ENCODE measurements at regions not wholly inside any gene's neighbourhood (a gene's known extent, or its start where the extent isn't known, plus 50 kb on each side); places are given as distances from the start of the nearest gene placed in this dataset.

DNA sequence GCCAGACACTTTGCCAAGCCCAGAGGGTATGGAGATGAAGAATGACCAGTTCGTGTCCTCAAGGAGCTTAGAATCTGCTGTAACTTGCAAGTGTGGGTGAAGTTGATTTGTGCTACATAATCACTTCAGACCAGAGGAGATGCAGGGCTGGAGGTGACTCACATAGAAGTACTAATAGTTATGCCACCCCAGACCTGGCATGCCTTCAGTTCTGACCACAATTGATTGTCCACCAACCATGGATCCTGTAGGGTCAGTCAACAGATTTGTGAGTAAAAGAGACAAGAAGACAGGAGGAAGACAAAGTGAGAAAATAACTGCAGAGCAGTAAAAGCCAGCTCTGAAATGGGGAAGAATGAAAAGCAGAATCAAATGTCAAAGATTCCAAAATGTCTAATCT lies 51.2 kb upstream of the BMPER start:
- no peak for DNase-seq (ENCODE audit: low read depth, low spot score)
- dilution Hi-C loops (cut with MboI; ENCODE audit: extremely low pct_ligation_motif_present, low sequenced_read_pairs) = no loop called here
- no peaks in the 10 kb centered on the region for H3K9me1 ChIP-seq (ENCODE audit: control insufficient read depth, extremely low read depth, insufficient read depth, low read length)
- FAIRE-seq = no peak
- H4K20me1 ChIP-seq (ENCODE audit: control insufficient read depth, extremely low read depth, insufficient read depth, low read length) = no peaks in the 10 kb centered on the region
- peaks cover 10% of the 10 kb centered on the region for H3K4me1 ChIP-seq (ENCODE audit: control insufficient read depth, extremely low read depth, insufficient read depth, low read length)
- TF ChIP-seq, protein P1, sequence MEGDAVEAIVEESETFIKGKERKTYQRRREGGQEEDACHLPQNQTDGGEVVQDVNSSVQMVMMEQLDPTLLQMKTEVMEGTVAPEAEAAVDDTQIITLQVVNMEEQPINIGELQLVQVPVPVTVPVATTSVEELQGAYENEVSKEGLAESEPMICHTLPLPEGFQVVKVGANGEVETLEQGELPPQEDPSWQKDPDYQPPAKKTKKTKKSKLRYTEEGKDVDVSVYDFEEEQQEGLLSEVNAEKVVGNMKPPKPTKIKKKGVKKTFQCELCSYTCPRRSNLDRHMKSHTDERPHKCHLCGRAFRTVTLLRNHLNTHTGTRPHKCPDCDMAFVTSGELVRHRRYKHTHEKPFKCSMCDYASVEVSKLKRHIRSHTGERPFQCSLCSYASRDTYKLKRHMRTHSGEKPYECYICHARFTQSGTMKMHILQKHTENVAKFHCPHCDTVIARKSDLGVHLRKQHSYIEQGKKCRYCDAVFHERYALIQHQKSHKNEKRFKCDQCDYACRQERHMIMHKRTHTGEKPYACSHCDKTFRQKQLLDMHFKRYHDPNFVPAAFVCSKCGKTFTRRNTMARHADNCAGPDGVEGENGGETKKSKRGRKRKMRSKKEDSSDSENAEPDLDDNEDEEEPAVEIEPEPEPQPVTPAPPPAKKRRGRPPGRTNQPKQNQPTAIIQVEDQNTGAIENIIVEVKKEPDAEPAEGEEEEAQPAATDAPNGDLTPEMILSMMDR (optimal IDR thresholded peaks at IDR 0.05 in 1 of 3, IDR thresholded peaks at IDR 0.05 in 1 of 3, conservative IDR thresholded peaks at IDR 0.05 in 1 of 3; ENCODE audit: extremely low read depth in 1 of 3, insufficient read depth in 2 of 3, low read length in 3 of 3) = no peak
- TF ChIP-seq EZH2 (IDR thresholded peaks at IDR 0.05; ENCODE audit: low read length) = no peak
- no peaks in the 10 kb centered on the region for H3K79me2 ChIP-seq (ENCODE audit: control insufficient read depth, insufficient read depth, low read length)
- no peak overlapping the region for H3K9ac ChIP-seq (ENCODE audit: control insufficient read depth, extremely low read depth, insufficient read depth, low read length)
- H3K9me3 ChIP-seq (ENCODE audit: control insufficient read depth, low read depth, low read length) = no peaks in the 10 kb centered on the region
- no peak overlapping the region for H3K27ac ChIP-seq (ENCODE audit: control insufficient read depth, insufficient read depth, low read length)
- no peak overlapping the region for H3K4me2 ChIP-seq (ENCODE audit: control insufficient read depth, extremely low read depth, insufficient read depth, low read depth, low read length)
- H2AFZ ChIP-seq (ENCODE audit: control insufficient read depth, low read length) = no peak overlapping the region
- H3K27me3 ChIP-seq (ENCODE audit: control insufficient read depth, extremely low read depth, insufficient read depth, low read length) = no peaks in the 10 kb centered on the region
- H3K4me3 ChIP-seq (ENCODE audit: control insufficient read depth in 2 of 3, extremely low read depth in 1 of 3, insufficient read depth in 2 of 3, low read depth in 1 of 3, low read length in 3 of 3) = no peak overlapping the region
- H3K36me3 ChIP-seq (ENCODE audit: control insufficient read depth in 2 of 2, extremely low read depth in 1 of 2, insufficient read depth in 2 of 2, low read length in 2 of 2) = no peaks in the 10 kb centered on the region

DNA sequence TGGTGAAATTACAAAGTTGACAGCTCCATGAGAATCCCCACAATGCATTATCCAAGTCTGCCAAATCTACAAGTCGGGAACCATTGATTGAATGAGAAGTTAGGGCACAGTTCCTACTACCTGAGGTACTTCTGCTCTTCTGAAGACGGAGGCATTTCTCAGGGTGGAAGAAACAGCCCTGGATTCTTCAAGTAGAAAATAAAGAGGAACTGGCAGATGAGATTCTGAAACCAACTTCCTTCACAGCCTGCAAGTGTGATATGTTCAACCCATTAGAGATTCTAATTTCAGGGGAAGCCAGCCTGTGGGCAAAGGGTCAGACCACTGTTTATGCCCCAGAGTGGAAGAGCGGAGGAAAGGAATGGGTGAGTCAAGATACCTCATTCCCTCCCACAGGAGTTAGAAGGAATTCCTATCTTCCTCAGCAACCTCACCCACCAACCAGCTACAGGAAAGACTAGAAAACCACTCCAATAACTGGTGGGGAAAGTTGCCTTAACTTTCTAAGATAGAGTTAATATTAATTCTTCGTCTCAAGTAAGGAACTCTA lies 50.5 kb upstream of the BMPER start:
- TF ChIP-seq, protein P1 (optimal IDR thresholded peaks at IDR 0.05 in 1 of 3, IDR thresholded peaks at IDR 0.05 in 1 of 3, conservative IDR thresholded peaks at IDR 0.05 in 1 of 3; ENCODE audit: extremely low read depth in 1 of 3, insufficient read depth in 2 of 3, low read length in 3 of 3) = no peak
- no peak for TF ChIP-seq EZH2 (IDR thresholded peaks at IDR 0.05; ENCODE audit: low read length)
- no peaks in the 10 kb centered on the region for H3K79me2 ChIP-seq (ENCODE audit: control insufficient read depth, insufficient read depth, low read length)
- H3K9ac ChIP-seq (ENCODE audit: control insufficient read depth, extremely low read depth, insufficient read depth, low read length) = no peak overlapping the region
- dilution Hi-C loops (cut with MboI; ENCODE audit: extremely low pct_ligation_motif_present, low sequenced_read_pairs) = no loop called here
- no peak for FAIRE-seq
- no peaks in the 10 kb centered on the region for H3K36me3 ChIP-seq (ENCODE audit: control insufficient read depth in 2 of 2, extremely low read depth in 1 of 2, insufficient read depth in 2 of 2, low read length in 2 of 2)
- no peak overlapping the region for H2AFZ ChIP-seq (ENCODE audit: control insufficient read depth, low read length)
- H3K4me3 ChIP-seq (ENCODE audit: control insufficient read depth in 2 of 3, extremely low read depth in 1 of 3, insufficient read depth in 2 of 3, low read depth in 1 of 3, low read length in 3 of 3) = no peak overlapping the region
- no peaks in the 10 kb centered on the region for H3K9me3 ChIP-seq (ENCODE audit: control insufficient read depth, low read depth, low read length)
- no peaks in the 10 kb centered on the region for H3K9me1 ChIP-seq (ENCODE audit: control insufficient read depth, extremely low read depth, insufficient read depth, low read length)
- peaks cover 10% of the 10 kb centered on the region for H3K4me1 ChIP-seq (ENCODE audit: control insufficient read depth, extremely low read depth, insufficient read depth, low read length)
- H4K20me1 ChIP-seq (ENCODE audit: control insufficient read depth, extremely low read depth, insufficient read depth, low read length) = no peaks in the 10 kb centered on the region
- no peak overlapping the region for H3K4me2 ChIP-seq (ENCODE audit: control insufficient read depth, extremely low read depth, insufficient read depth, low read depth, low read length)
- H3K27me3 ChIP-seq (ENCODE audit: control insufficient read depth, extremely low read depth, insufficient read depth, low read length) = no peaks in the 10 kb centered on the region
- no peak for DNase-seq (ENCODE audit: low read depth, low spot score)
- no peak overlapping the region for H3K27ac ChIP-seq (ENCODE audit: control insufficient read depth, insufficient read depth, low read length)

Measured in keratinocyte (primary cell).